PFSK-1 (cell line): ENCODE measurements at regions not wholly inside any gene's neighbourhood (a gene's known extent, or its start where the extent isn't known, plus 50 kb on each side); places are given as distances from the start of the nearest gene placed in this dataset.
"Not testable (repeated sequence)": the region's sequence is repeated elsewhere in the genome, so short reads cannot be mapped to it uniquely, and the experiment has no call there.

Source experiments
- POLR2AphosphoS5 ChIP-seq: IDR thresholded peaks from 2 replicates; pipeline ENCODE4 v1.6.1; 2012; ENCODE audit warnings: low read depth, mild to moderate bottlenecking, control low read depth, low read length, moderate library complexity
- TAF1 ChIP-seq: IDR thresholded peaks from 2 replicates; pipeline ENCODE4 v1.6.1; 2012; ENCODE audit warnings: low read length, control low read depth, borderline replicate concordance; ENCODE audit not compliant: insufficient read depth
- TF ChIP-seq, protein P1 (sequence below), 2 experiments: IDR thresholded peaks; 2 replicates each; pipeline versions ENCODE4 v1.6.1 to v1.8.0; 2011 to 2012; ENCODE audit warnings: low read depth in 2 of 2, low read length in 2 of 2, control low read depth in 1 of 2, inconsistent platforms in 1 of 2, mild to moderate bottlenecking in 1 of 2, moderate library complexity in 1 of 2; ENCODE audit not compliant: insufficient read depth in 1 of 2

DNA sequence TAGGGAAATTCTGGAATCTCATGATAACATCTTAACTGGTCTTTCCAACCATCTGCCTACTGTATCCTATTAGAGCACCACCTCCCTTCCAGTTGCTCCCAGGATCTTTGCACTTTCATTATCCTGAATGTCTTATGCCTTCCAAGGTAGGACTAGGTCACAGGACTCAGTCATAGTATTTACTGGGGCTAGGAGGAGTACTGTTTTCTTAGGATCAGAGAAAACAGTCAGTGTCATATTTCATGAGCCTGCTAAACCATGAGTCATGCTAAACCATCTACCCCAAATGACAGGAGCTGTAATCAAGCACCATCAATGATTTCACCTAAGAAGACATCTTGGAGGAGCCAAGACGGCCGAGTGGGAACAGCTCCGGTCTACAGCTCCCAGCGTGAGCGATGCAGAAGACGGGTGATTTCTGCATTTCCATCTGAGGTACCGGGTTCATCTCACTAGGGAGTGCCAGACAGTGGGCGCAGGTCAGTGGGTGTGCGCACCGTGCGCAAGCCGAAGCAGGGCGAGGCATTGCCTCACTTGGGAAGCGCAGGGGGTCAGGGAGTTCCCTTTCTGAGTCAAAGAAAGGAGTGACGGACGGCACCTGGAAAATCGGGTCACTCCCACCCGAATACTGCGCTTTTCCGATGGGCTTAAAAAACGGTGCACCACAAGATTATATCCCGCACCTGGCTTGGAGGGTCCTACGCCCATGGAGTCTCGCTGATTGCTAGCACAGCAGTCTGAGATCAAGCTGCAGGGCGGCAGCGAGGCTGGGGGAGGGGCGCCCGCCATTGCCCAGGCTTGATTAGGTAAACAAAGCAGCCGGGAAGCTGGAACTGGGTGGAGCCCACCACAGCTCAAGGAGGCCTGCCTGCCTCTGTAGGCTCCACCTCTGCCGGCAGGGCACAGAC is 1439.2 kb upstream of the ACVR2A start:
- not testable (repeated sequence) for TF ChIP-seq POLR2AphosphoS5, TAF1
- TF ChIP-seq, protein P1, sequence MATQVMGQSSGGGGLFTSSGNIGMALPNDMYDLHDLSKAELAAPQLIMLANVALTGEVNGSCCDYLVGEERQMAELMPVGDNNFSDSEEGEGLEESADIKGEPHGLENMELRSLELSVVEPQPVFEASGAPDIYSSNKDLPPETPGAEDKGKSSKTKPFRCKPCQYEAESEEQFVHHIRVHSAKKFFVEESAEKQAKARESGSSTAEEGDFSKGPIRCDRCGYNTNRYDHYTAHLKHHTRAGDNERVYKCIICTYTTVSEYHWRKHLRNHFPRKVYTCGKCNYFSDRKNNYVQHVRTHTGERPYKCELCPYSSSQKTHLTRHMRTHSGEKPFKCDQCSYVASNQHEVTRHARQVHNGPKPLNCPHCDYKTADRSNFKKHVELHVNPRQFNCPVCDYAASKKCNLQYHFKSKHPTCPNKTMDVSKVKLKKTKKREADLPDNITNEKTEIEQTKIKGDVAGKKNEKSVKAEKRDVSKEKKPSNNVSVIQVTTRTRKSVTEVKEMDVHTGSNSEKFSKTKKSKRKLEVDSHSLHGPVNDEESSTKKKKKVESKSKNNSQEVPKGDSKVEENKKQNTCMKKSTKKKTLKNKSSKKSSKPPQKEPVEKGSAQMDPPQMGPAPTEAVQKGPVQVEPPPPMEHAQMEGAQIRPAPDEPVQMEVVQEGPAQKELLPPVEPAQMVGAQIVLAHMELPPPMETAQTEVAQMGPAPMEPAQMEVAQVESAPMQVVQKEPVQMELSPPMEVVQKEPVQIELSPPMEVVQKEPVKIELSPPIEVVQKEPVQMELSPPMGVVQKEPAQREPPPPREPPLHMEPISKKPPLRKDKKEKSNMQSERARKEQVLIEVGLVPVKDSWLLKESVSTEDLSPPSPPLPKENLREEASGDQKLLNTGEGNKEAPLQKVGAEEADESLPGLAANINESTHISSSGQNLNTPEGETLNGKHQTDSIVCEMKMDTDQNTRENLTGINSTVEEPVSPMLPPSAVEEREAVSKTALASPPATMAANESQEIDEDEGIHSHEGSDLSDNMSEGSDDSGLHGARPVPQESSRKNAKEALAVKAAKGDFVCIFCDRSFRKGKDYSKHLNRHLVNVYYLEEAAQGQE (IDR thresholded peaks at IDR 0.05; ENCODE audit: insufficient read depth in 1 of 2, low read depth in 2 of 2, low read length in 2 of 2): not testable (repeated sequence)
